SIG-M5 treated with dmso at 0.1 percent for 504 hours (cell line): ENCODE measurements at regions not wholly inside any gene's neighbourhood (a gene's known extent, or its start where the extent isn't known, plus 50 kb on each side); places are given as distances from the start of the nearest gene placed in this dataset.
"Not testable (repeated sequence)": the region's sequence is repeated elsewhere in the genome, so short reads cannot be mapped to it uniquely, and the experiment has no call there.

Source experiments
- DNase-seq: peaks from one replicate; lab custom pipeline; 2025; ENCODE audit not compliant: unreplicated experiment; lab: John Stamatoyannopoulos, UW

GRCh38 chr3:75434913-75435793, 229.0 kb upstream of the FRG2C start:
- DNase-seq = peak; percentile 97

GRCh38 chr3:75435794-75436400, 228.2 kb upstream of the FRG2C start:
- peak; percentile 72 for DNase-seq

GRCh38 chr3:75440986-75441385, 223.1 kb upstream of the FRG2C start:
- not testable (repeated sequence) for DNase-seq

GRCh38 chr3:75444634-75445033, 219.5 kb upstream of the FRG2C start:
- not testable (repeated sequence) for DNase-seq

- not testable (repeated sequence) for DNase-seq
Observed at GRCh38 chr3:75445234-75445633, 218.9 kb upstream of the FRG2C start.

GRCh38 chr3:75446948-75447347, 217.2 kb upstream of the FRG2C start:
- not testable (repeated sequence) for DNase-seq

- not testable (repeated sequence) for DNase-seq
Observed at GRCh38 chr3:75453328-75453727, 210.8 kb upstream of the FRG2C start.

- not testable (repeated sequence) for DNase-seq
Observed at GRCh38 chr3:75453839-75454238, 210.3 kb upstream of the FRG2C start.

GRCh38 chr3:75474530-75474929, 189.6 kb upstream of the FRG2C start:
- DNase-seq = not testable (repeated sequence)

GRCh38 chr3:75496600-75496999, 167.5 kb upstream of the FRG2C start:
- not testable (repeated sequence) for DNase-seq

GRCh38 chr3:75500357-75500756, 163.8 kb upstream of the FRG2C start:
- DNase-seq = not testable (repeated sequence)

GRCh38 chr3:75502171-75502570, 162.0 kb upstream of the FRG2C start:
- not testable (repeated sequence) for DNase-seq

- not testable (repeated sequence) for DNase-seq
Observed at GRCh38 chr3:75502769-75503756, 161.1 kb upstream of the FRG2C start.

- DNase-seq = no peak
Observed at GRCh38 chr3:75506603-75507002, 157.5 kb upstream of the FRG2C start.

GRCh38 chr3:75507956-75508355, 156.2 kb upstream of the FRG2C start:
- DNase-seq = not testable (repeated sequence)

- DNase-seq = not testable (repeated sequence)
Observed at GRCh38 chr3:75527657-75528056, 136.5 kb upstream of the FRG2C start.

- DNase-seq = not testable (repeated sequence)
Observed at GRCh38 chr3:75552095-75552494, 112.0 kb upstream of the FRG2C start.

GRCh38 chr3:75564427-75564826, 99.7 kb upstream of the FRG2C start:
- not testable (repeated sequence) for DNase-seq

GRCh38 chr3:75572303-75572702, 91.8 kb upstream of the FRG2C start:
- not testable (repeated sequence) for DNase-seq

GRCh38 chr3:75579091-75579490, 85.0 kb upstream of the FRG2C start:
- not testable (repeated sequence) for DNase-seq

GRCh38 chr3:75579536-75579935, 84.6 kb upstream of the FRG2C start:
- DNase-seq = not testable (repeated sequence)
